Sigmoid colon (tissue), 6 donors: ENCODE measurements at regions not wholly inside any gene's neighbourhood (a gene's known extent, or its start where the extent isn't known, plus 50 kb on each side); places are given as distances from the start of the nearest gene placed in this dataset.

Experiments used
- DNase-seq: peaks from one replicate; pipeline ENCODE4 v3.0.0-alpha.2; 2019
- H3K27ac ChIP-seq, 4 donors: fragments of 200-600 bp; sonication (generic); one replicate each; pipeline ENCODE4 v1.5.1; 2016 to 2019; ENCODE audit warnings: mild to moderate bottlenecking in 1 of 4
- H3K27me3 ChIP-seq, 3 donors: fragments of 200-600 bp; sonication (generic); one replicate each; pipeline ENCODE4 v1.5.1; 2019; ENCODE audit warnings: mild to moderate bottlenecking in 1 of 3
- H3K36me3 ChIP-seq, 4 donors: fragments of 200-600 bp; sonication (generic); one replicate each; pipeline ENCODE4 v1.5.1; 2016 to 2019
- H3K4me1 ChIP-seq, 4 donors: fragments of 200-600 bp; sonication (generic); one replicate each; pipeline ENCODE4 v1.5.1; 2017 to 2019
- H3K4me3 ChIP-seq, 4 donors: fragments of 200-600 bp; sonication (generic); one replicate each; pipeline ENCODE4 v1.5.1; 2017 to 2019; ENCODE audit warnings: mild to moderate bottlenecking in 2 of 4, moderate library complexity in 1 of 4
- H3K9me3 ChIP-seq, 4 donors: fragments of 200-600 bp in 3 of 4; sonication (generic) in 3 of 4; one replicate each; pipeline versions ENCODE4 v1.5.1 to v1.6.1; 2013 to 2019
- EP300 ChIP-seq, 4 donors: sonication (generic); formaldehyde crosslinking; IDR thresholded peaks; one replicate each; pipeline ENCODE4 v1.6.1; 2017; ENCODE audit warnings: antibody characterized with exemption in 4 of 4
- POLR2A ChIP-seq, 2 donors: fragments of 450-650 bp; IDR thresholded peaks; one replicate each; pipeline ENCODE4 v1.6.1; 2016; ENCODE audit warnings: antibody characterized with exemption in 2 of 2, mild to moderate bottlenecking in 2 of 2, moderate library complexity in 2 of 2
- POLR2AphosphoS5 ChIP-seq, 4 donors: sonication (generic); formaldehyde crosslinking; IDR thresholded peaks; one replicate each; pipeline ENCODE4 v1.6.1; 2017; ENCODE audit warnings: antibody characterized with exemption in 4 of 4
- WGBS, 2 donors: extraction: QIAGEN DNeasy Blood & Tissue Kit; methylation state at CpG; one replicate each; pipeline ENCODE4 v1.1.7; 2013; 5-methylcytosine and 5-hydroxymethylcytosine counted together
- intact Hi-C: fragments of 100-400 bp; cut with DNase I; formaldehyde crosslinking; loops from one replicate; pipeline ENCODE4 v1.15.1; 2023
- TF ChIP-seq, protein P1 (sequence below), 4 experiments: fragments of 450-650 bp in 3 of 4; fragments of 200-600 bp in 1 of 4; IDR thresholded peaks; one replicate each; pipeline ENCODE4 v1.5.1; 2016 to 2019; ENCODE audit warnings: antibody characterized with exemption in 4 of 4, mild to moderate bottlenecking in 3 of 4, moderate library complexity in 2 of 4
- donor health status: healthy with polysubstance abuse.
- donor health status: healthy.

DNA sequence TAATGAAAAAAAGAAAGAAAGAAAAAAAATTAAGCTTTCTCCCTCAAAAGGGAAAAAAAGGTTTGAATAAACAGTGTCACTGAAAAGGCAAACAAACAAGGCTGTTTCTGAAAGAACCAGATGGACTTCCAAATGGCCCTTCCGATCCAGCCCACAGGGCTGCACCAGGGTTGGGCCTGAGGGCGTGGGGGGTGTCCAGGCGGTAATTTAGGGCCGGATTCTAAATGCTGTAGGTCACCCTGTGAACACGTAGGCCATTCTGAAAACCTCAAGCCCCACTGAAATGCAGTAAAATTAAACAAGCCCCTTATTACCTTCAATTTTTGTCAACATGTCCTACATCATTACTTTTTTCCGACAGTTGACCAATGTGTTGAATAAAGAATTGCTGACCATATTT lies 132.1 kb downstream of the HSD17B3 start:
- intact Hi-C loops = no loop called here
- H3K27ac ChIP-seq = no peak overlapping the region
- 38 to 74% methylated on average over 6 of the region's 6 CpGs for WGBS, 2 donors

DNA sequence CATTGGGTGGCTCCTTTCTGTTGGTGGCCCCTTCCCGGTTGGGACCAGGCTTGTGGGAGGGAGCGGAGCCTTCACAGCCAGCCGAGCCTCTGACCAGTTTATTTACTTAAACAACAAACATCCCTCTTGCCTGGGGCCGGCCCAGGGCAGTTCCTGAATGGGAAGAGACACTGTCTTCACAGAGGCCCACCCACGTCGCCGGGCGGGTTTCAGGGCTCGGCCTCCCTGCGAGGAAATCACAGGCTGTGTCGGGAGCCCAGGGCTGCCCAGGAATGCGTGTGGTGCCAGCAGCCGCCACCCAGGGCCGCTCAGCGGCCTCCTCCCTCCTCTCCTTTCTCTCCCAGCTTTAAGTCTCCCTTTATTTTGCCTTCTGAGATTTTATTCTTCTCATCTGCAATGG lies 132.5 kb downstream of the HSD17B3 start:
- TF ChIP-seq POLR2AphosphoS5 (IDR thresholded peaks at IDR 0.05) (no peak), EP300 (IDR thresholded peaks at IDR 0.05) (no peak), POLR2A (IDR thresholded peaks at IDR 0.05) (no peak)
- TF ChIP-seq, protein P1, sequence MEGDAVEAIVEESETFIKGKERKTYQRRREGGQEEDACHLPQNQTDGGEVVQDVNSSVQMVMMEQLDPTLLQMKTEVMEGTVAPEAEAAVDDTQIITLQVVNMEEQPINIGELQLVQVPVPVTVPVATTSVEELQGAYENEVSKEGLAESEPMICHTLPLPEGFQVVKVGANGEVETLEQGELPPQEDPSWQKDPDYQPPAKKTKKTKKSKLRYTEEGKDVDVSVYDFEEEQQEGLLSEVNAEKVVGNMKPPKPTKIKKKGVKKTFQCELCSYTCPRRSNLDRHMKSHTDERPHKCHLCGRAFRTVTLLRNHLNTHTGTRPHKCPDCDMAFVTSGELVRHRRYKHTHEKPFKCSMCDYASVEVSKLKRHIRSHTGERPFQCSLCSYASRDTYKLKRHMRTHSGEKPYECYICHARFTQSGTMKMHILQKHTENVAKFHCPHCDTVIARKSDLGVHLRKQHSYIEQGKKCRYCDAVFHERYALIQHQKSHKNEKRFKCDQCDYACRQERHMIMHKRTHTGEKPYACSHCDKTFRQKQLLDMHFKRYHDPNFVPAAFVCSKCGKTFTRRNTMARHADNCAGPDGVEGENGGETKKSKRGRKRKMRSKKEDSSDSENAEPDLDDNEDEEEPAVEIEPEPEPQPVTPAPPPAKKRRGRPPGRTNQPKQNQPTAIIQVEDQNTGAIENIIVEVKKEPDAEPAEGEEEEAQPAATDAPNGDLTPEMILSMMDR (IDR thresholded peaks at IDR 0.05) = no peak
- DNase-seq = peak; percentile 69

More for the DNA sequence above, 132.1 kb downstream of the HSD17B3 start:
- Histone ChIP-seq H3K36me3 (no peaks in the 10 kb centered on the region), H3K27me3 (no peaks in the 10 kb centered on the region), H3K4me3 (no peak overlapping the region), H3K9me3 (no peaks in the 10 kb centered on the region), H3K4me1 (no peaks in the 10 kb centered on the region)
- TF ChIP-seq, protein P1 (IDR thresholded peaks at IDR 0.05) = no peak
- TF ChIP-seq EP300 (IDR thresholded peaks at IDR 0.05) (no peak), POLR2A (IDR thresholded peaks at IDR 0.05) (no peak), POLR2AphosphoS5 (IDR thresholded peaks at IDR 0.05) (no peak)
- DNase-seq = peak; percentile 29

DNA sequence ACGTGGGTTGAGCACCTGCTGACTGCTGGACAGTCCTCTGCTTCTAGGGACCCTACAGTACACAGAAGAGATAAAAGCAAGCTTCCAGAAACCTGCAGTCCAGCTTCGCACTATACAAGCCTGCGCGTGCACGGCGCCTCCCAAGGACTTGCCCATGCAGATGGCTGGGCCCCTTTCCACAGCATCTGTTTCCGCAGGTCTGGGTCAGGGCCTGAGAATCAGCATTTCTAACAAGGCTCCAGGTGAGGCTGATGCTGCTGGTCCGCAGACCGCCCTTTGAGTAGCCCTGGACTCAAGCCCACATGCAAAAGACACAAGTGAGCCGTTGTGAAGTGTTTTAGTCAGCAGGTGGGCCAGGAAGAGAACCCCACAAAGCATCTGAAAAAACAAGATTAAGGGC lies 133.1 kb downstream of the HSD17B3 start:
- WGBS, 2 donors = 83 to 89% methylated on average over 10 of the region's 10 CpGs
- TF ChIP-seq EP300 (IDR thresholded peaks at IDR 0.05) (no peak), POLR2AphosphoS5 (IDR thresholded peaks at IDR 0.05) (no peak), POLR2A (IDR thresholded peaks at IDR 0.05) (no peak)
- TF ChIP-seq, protein P1 (IDR thresholded peaks at IDR 0.05) = no peak
- intact Hi-C loops = no loop called here

More for the DNA sequence above, 132.5 kb downstream of the HSD17B3 start:
- Histone ChIP-seq H3K4me1 (no peaks in the 10 kb centered on the region), H3K4me3 (no peak overlapping the region), H3K27me3 (no peaks in the 10 kb centered on the region), H3K36me3 (no peaks in the 10 kb centered on the region), H3K27ac (no peak overlapping the region), H3K9me3 (no peaks in the 10 kb centered on the region)
- WGBS, 2 donors = 14 to 53% methylated on average over 15 of the region's 15 CpGs
- intact Hi-C loops = no loop called here

DNA sequence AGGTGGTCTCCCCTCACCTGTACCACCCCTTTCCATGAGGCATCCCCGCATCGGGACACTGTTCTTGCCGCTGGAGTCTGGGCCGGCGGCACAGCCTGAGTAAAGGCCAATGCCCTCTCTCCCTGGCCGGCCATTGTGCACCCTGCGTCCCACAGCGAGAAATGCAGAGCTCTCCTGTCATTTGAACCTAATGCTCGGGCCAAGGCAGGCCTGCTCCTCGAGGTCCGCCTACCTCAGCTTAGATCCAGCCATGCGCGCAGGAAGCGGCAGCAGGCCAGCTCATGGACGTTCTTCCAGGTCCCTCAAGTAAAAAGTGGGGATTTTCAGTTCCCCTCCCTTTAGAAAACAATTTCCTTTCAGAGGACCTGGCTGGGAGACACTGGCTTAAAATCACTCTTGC lies 135.0 kb downstream of the HSD17B3 start:
- DNase-seq = peak; percentile 25
- intact Hi-C loops = no loop called here
- TF ChIP-seq, protein P1 (IDR thresholded peaks at IDR 0.05) = no peak
- TF ChIP-seq EP300 (IDR thresholded peaks at IDR 0.05) = no peak
- no peak for TF ChIP-seq POLR2A (IDR thresholded peaks at IDR 0.05)
- TF ChIP-seq POLR2AphosphoS5 (IDR thresholded peaks at IDR 0.05) = no peak

More for the DNA sequence above, 133.1 kb downstream of the HSD17B3 start:
- Histone ChIP-seq H3K27ac (no peak overlapping the region), H3K9me3 (no peaks in the 10 kb centered on the region), H3K4me3 (no peak overlapping the region), H3K4me1 (no peaks in the 10 kb centered on the region), H3K27me3 (no peaks in the 10 kb centered on the region), H3K36me3 (no peaks in the 10 kb centered on the region)
- peak; percentile 56 for DNase-seq

DNA sequence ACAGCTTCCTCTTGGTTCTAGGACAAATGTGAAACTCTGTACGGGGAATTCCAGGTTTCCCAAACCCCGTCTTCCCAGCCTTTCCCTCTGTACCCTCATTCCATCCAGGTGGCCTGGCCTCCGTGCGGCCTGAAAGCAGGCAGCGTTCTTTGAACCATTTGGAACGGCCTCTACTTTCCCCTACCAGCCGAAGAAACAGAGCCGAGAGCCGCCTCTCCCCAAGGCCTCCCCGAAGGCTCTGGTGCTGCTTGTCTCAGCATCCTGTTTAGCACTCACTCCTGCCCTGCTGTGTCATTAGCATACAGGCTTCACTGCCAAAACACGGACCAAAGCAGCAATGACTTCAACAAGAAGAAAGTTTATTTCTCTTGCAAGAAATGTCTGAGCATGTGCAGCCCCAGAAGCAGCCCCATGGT lies 137.7 kb downstream of the HSD17B3 start:
- H3K27me3 ChIP-seq = no peaks in the 10 kb centered on the region
- TF ChIP-seq POLR2A (IDR thresholded peaks at IDR 0.05) (no peak), POLR2AphosphoS5 (IDR thresholded peaks at IDR 0.05) (no peak), EP300 (IDR thresholded peaks at IDR 0.05) (no peak)
- TF ChIP-seq, protein P1 (IDR thresholded peaks at IDR 0.05) = no peak
- H3K36me3 ChIP-seq = no peaks in the 10 kb centered on the region
- no peak overlapping the region for H3K27ac ChIP-seq
- no peak overlapping the region for H3K4me3 ChIP-seq
- WGBS, 2 donors = 87 to 89% methylated on average over 11 of the region's 11 CpGs
- intact Hi-C loops = no loop called here
- H3K4me1 ChIP-seq = no peaks in the 10 kb centered on the region
- no peaks in the 10 kb centered on the region for H3K9me3 ChIP-seq
- DNase-seq = peak; percentile 29

More for the DNA sequence above, 135.0 kb downstream of the HSD17B3 start:
- Histone ChIP-seq H3K27ac (no peak overlapping the region), H3K9me3 (no peaks in the 10 kb centered on the region), H3K4me1 (no peaks in the 10 kb centered on the region), H3K4me3 (no peak overlapping the region), H3K27me3 (no peaks in the 10 kb centered on the region), H3K36me3 (no peaks in the 10 kb centered on the region)
- WGBS, 2 donors = 93 to 96% methylated on average over 15 of the region's 15 CpGs
